GM10248 (cell line): ENCODE measurements at regions not wholly inside any gene's neighbourhood (a gene's known extent, or its start where the extent isn't known, plus 50 kb on each side); places are given as distances from the start of the nearest gene placed in this dataset.

Source experiments
- CTCF ChIA-PET: fragments of 300-600 bp; sonication (Branson Sonifier 250); formaldehyde crosslinking; extraction: SDS; loops from one replicate; lab custom pipeline; 2021; ENCODE audit warnings: antibody characterized with exemption; lab: Yijun Ruan, JAX
- POLR2A ChIA-PET: fragments of 350-650 bp; sonication (Branson Sonifier 250); formaldehyde crosslinking; extraction: SDS; loops from one replicate; lab custom pipeline; 2020; ENCODE audit warnings: antibody characterized with exemption; lab: Yijun Ruan, JAX
- DNase-seq: peaks from one replicate; pipeline ENCODE4 v3.0.0; 2012; ENCODE audit errors: extremely low spot score
- TF ChIP-seq, protein P1 (sequence below): IDR thresholded peaks from 2 replicates; pipeline ENCODE4 v1.5.1; 2012; ENCODE audit warnings: mild to moderate bottlenecking, low read depth; ENCODE audit errors: extremely low read depth, missing control alignments, control extremely low read depth

DNA sequence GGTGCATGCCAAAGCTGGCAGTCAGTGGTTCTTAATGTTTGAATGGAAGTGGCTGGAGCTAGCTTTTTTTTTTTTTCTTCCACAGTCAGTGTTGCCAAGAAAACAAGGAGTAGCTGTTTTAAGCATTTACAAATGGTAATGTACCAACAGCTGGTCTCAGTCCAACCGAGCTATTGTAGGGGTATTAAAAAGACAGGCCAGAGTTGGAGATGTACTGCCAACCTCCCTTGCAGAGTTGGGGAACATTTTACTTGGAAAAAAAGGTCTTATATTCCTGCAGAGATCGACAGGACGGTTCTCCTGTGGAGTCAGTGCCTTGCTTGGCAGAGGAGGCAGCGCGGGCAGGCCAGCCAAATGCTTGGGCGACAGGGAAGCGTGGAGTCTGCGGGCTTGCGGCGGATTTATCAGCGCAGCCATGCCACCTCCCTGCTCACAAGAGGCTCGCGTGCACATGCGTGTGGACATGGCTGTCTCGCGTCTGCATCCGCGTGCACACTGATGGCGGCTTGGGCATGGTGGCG is 338.1 kb downstream of the RPS6KC1 start:
- TF ChIP-seq, protein P1, sequence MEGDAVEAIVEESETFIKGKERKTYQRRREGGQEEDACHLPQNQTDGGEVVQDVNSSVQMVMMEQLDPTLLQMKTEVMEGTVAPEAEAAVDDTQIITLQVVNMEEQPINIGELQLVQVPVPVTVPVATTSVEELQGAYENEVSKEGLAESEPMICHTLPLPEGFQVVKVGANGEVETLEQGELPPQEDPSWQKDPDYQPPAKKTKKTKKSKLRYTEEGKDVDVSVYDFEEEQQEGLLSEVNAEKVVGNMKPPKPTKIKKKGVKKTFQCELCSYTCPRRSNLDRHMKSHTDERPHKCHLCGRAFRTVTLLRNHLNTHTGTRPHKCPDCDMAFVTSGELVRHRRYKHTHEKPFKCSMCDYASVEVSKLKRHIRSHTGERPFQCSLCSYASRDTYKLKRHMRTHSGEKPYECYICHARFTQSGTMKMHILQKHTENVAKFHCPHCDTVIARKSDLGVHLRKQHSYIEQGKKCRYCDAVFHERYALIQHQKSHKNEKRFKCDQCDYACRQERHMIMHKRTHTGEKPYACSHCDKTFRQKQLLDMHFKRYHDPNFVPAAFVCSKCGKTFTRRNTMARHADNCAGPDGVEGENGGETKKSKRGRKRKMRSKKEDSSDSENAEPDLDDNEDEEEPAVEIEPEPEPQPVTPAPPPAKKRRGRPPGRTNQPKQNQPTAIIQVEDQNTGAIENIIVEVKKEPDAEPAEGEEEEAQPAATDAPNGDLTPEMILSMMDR, result no peak
- CTCF ChIA-PET, result no interaction called here
- DNase-seq, result no peak
- POLR2A ChIA-PET, result no interaction called here

DNA sequence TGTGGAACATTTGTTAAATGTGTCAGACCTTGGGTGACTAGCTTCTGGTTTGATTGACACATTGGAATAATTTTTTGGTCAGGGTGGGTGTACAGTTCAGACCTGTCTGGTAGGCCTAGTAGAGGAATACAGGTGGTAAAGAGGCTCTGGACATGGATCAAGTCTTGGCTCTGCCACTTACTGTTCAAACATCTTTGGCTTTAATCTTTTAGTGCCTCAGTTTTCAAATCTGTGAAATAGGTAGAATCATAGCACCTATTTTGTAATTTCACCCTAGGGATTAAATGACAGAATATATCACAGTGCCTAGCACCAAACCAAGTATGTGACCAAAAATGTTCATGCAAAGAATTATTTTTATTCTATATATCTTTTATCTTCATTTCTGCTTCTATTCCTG is 340.4 kb downstream of the RPS6KC1 start:
- CTCF ChIA-PET, result no interaction called here
- DNase-seq, result no peak
- TF ChIP-seq, protein P1, result no peak
- POLR2A ChIA-PET, result no interaction called here

DNA sequence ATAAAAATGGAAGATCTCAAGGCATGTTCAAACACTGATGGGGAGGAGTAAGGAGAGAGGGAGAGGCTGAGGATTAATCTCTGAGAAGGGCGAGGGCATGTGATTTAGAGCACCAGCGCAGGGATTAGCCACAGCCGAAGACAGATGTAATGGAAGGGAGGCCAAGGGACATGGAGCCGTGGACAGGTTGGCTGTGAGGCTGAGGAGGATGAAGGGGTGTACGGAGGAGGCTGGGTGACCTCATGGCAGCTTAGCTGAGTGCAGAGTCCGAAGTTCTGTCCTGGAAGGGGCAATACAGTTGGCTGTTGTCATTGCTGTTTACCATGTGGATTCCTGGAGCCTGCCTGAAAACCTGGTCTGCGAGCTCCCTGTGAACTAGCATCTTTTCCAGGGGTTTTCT is 342.8 kb downstream of the RPS6KC1 start:
- ChIA-PET POLR2A (no interaction called here), CTCF (interaction anchor here (1.4 kb wide), 1 partner anchor 26 kb away, joined by 3 read pairs; no protein-coding TSS in a partner anchor)
- DNase-seq, result no peak
- TF ChIP-seq, protein P1, result no peak

DNA sequence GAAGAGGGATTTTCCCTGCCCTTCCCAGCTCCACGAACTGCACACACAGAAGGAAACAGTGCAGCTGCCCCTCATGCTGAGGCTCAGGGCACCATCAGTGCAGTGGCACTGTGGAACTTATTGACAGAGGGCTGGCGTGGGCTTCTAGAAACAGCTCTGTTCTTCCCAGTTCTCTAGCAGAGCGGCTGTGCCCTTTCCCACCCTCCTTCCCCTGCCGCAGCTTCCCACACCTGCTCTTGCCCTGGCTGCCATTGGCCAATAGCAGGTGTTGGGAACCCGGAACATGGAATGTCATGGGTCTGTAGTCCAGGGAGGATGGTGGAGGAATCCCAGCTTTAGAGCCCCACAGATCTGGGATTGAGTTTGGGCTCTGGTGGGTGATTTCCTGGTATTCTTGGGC is 343.8 kb downstream of the RPS6KC1 start:
- TF ChIP-seq, protein P1, result no peak
- no peak for DNase-seq
- ChIA-PET POLR2A (no interaction called here), CTCF (interaction anchor here (0.7 to 1.4 kb wide), 2 partner anchors 19 to 25 kb away, joined by 3 read pairs; no protein-coding TSS in a partner anchor)

DNA sequence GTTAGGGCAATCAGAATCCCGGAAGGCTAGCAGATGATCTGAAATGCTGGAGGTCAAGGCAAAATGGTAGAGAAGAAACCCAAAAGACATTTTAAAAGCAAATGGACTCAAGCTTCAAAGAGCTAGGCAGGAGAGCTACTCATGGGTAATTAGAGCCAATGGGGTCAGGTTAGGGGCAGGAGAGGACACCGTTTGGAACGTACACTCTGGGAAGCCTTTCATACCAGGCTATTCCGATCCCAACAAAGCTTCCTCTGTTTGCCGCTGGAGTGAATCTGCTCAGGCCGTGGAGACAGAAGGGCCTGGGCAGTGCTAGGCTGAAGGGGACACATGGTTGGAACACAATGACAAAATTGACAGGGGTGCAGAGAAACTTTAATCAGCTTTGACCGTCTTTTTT is 346.6 kb downstream of the RPS6KC1 start:
- POLR2A ChIA-PET, result no interaction called here
- TF ChIP-seq, protein P1, result no peak
- CTCF ChIA-PET, result no interaction called here
- no peak for DNase-seq

- no peak for DNase-seq
- ChIA-PET CTCF (interaction anchor here (0.9 to 1.6 kb wide), 4 partner anchors 12 to 87 kb away, joined by 3 to 4 read pairs (median 3); no protein-coding TSS in a partner anchor), POLR2A (no interaction called here)
- TF ChIP-seq, protein P1, result no peak
These were observed 348.7 kb downstream of the RPS6KC1 start for GRCh38 chr1:213399695-213400094.

DNA sequence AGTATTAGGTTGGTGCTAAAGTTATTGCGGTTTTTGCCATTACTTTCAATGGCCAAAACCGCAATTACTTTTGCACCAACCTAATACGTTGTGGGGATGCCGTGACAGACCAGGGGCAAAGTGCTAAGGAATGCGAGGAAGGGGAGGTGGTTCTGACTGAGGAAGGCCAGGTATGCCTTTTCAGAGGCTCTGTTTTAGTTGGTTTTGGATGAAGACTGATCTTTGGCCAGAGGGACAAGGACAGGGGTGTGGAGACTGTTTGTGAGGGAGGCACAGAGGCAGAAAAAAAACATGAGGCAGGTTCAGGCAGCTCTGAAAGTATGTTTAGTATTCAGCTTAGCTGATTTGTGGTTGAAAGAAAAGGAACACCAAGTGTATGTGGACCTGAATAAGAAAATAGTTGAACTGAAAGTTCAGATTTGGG is 358.2 kb downstream of the RPS6KC1 start:
- ChIA-PET CTCF (no interaction called here), POLR2A (no interaction called here)
- no peak for DNase-seq
- TF ChIP-seq, protein P1, result no peak
